Tibial artery (tissue), 4 donors: ENCODE measurements at regions not wholly inside any gene's neighbourhood (a gene's known extent, or its start where the extent isn't known, plus 50 kb on each side); places are given as distances from the start of the nearest gene placed in this dataset.

Source experiments
- DNase-seq, 2 donors: peaks; one replicate each; pipeline ENCODE4 v3.0.0-alpha.2; 2019
- H3K27ac ChIP-seq, 2 donors: fragments of 200-600 bp; sonication (generic) in 1 of 2; 1 replicate in 1 of 2; 2 replicates in 1 of 2; pipeline ENCODE4 v1.5.1; 2018 to 2019; ENCODE audit warnings: mild to moderate bottlenecking in 1 of 2
- H3K27me3 ChIP-seq, 2 donors: fragments of 200-600 bp; sonication (generic) in 1 of 2; one replicate each; pipeline versions ENCODE4 v1.5.1 to v1.6.0; 2016 to 2019
- H3K36me3 ChIP-seq, 3 donors: fragments of 200-600 bp; sonication (generic) in 2 of 3; one replicate each; pipeline ENCODE4 v1.5.1; 2016 to 2019; ENCODE audit warnings: mild to moderate bottlenecking in 2 of 3
- H3K4me1 ChIP-seq, 4 donors: fragments of 200-600 bp; sonication (generic) in 2 of 4; 1 replicate in 3 of 4; 2 replicates in 1 of 4; pipeline ENCODE4 v1.5.1; 2016 to 2019
- H3K4me3 ChIP-seq, 2 donors: fragments of 200-600 bp; sonication (generic) in 1 of 2; 1 replicate in 1 of 2; 2 replicates in 1 of 2; pipeline ENCODE4 v1.5.1; 2018 to 2019; ENCODE audit warnings: mild to moderate bottlenecking in 2 of 2
- H3K9me3 ChIP-seq, 3 donors: fragments of 200-600 bp; sonication (generic) in 1 of 3; one replicate each; pipeline ENCODE4 v1.5.1; 2016 to 2019
- CTCF ChIP-seq, 2 experiments: fragments of 200-600 bp in 1 of 2; fragments of 450-650 bp in 1 of 2; IDR thresholded peaks; one replicate each; pipeline ENCODE4 v1.5.1; 2017 to 2019; ENCODE audit warnings: antibody characterized with exemption in 2 of 2, mild to moderate bottlenecking in 1 of 2, moderate library complexity in 1 of 2
- intact Hi-C: fragments of 100-400 bp; cut with DNase I; formaldehyde crosslinking; loops from one replicate; pipeline ENCODE4 v1.15.0; 2023; ENCODE audit warnings: low total_unique reads

- intact Hi-C loops = no loop called here
- no peak for TF ChIP-seq CTCF (IDR thresholded peaks at IDR 0.05)
Measured at GRCh38 chr6:1504465-1504864, 105.2 kb upstream of the FOXC1 start.

GRCh38 chr6:1507251-1507650 lies 102.5 kb upstream of the FOXC1 start:
- no peaks in the 10 kb centered on the region for H3K36me3 ChIP-seq
- H3K27me3 ChIP-seq = peaks cover 0 to 10% of the 10 kb centered on the region in 2 donors
- intact Hi-C loops = no loop called here
- DNase-seq = no peak
- TF ChIP-seq CTCF (IDR thresholded peaks at IDR 0.05) = no peak
- no peak overlapping the region for H3K4me3 ChIP-seq
- peaks cover 0 to 8% (median 0%) of the 10 kb centered on the region in 4 donors for H3K4me1 ChIP-seq
- no peak overlapping the region for H3K27ac ChIP-seq
- no peaks in the 10 kb centered on the region for H3K9me3 ChIP-seq

More at GRCh38 chr6:1504465-1504864, 105.2 kb upstream of the FOXC1 start:
- Histone ChIP-seq H3K9me3 (no peaks in the 10 kb centered on the region), H3K4me3 (no peak overlapping the region), H3K36me3 (no peaks in the 10 kb centered on the region), H3K27me3 (no peaks in the 10 kb centered on the region), H3K4me1 (peaks cover 0 to 8% (median 0%) of the 10 kb centered on the region in 4 donors), H3K27ac (no peak overlapping the region)
- no peak for DNase-seq

- Histone ChIP-seq H3K9me3 (no peaks in the 10 kb centered on the region), H3K27ac (no peak overlapping the region), H3K4me1 (peaks cover 0 to 3% (median 0%) of the 10 kb centered on the region in 4 donors), H3K27me3 (peaks cover 0 to 10% of the 10 kb centered on the region in 2 donors), H3K4me3 (no peak overlapping the region), H3K36me3 (no peaks in the 10 kb centered on the region)
- TF ChIP-seq CTCF (IDR thresholded peaks at IDR 0.05) = no peak
- intact Hi-C loops = no loop called here
- no peak for DNase-seq
Measured at GRCh38 chr6:1509241-1509640, 100.5 kb upstream of the FOXC1 start.

GRCh38 chr6:1510239-1510638 lies 99.5 kb upstream of the FOXC1 start:
- H3K27me3 ChIP-seq = peaks cover 0 to 10% of the 10 kb centered on the region in 2 donors
- H3K4me1 ChIP-seq = no peaks in the 10 kb centered on the region
- H3K4me3 ChIP-seq = no peak overlapping the region
- no peak for DNase-seq
- intact Hi-C loops = no loop called here
- no peak for TF ChIP-seq CTCF (IDR thresholded peaks at IDR 0.05)
- no peak overlapping the region for H3K27ac ChIP-seq
- H3K36me3 ChIP-seq = no peaks in the 10 kb centered on the region
- peaks cover 0 to 8% (median 0%) of the 10 kb centered on the region in 3 donors for H3K9me3 ChIP-seq

GRCh38 chr6:1513215-1513780 lies 96.4 kb upstream of the FOXC1 start:
- intact Hi-C loops = no loop called here

More at GRCh38 chr6:1513215-1513780, 96.4 kb upstream of the FOXC1 start:
- no peaks in the 10 kb centered on the region for H3K36me3 ChIP-seq
- no peak overlapping the region for H3K4me3 ChIP-seq
- no peak for DNase-seq
- no peak overlapping the region for H3K27ac ChIP-seq
- H3K27me3 ChIP-seq = peaks cover 0 to 10% of the 10 kb centered on the region in 2 donors
- no peak for TF ChIP-seq CTCF (IDR thresholded peaks at IDR 0.05)
- H3K9me3 ChIP-seq = peaks cover 0 to 18% (median 0%) of the 10 kb centered on the region in 3 donors
- no peaks in the 10 kb centered on the region for H3K4me1 ChIP-seq
